ENCODE measurements at regions not wholly inside any gene's neighbourhood (a gene's known extent, or its start where the extent isn't known, plus 50 kb on each side); places are given as distances from the start of the nearest gene placed in this dataset.

- DNase-seq (ENCODE audit: low read depth in 1 of 2, low spot score in 1 of 2): no peak
- no peak for TF ChIP-seq REST (IDR thresholded peaks at IDR 0.05; ENCODE audit: insufficient replicate concordance, low read depth)
- TF ChIP-seq GABPA (IDR thresholded peaks at IDR 0.05; ENCODE audit: low read depth): no peak
- no peak for TF ChIP-seq SPI1 (IDR thresholded peaks at IDR 0.05; ENCODE audit: borderline replicate concordance, low read depth)
- TF ChIP-seq POLR2AphosphoS5 (IDR thresholded peaks at IDR 0.05; ENCODE audit: low read depth): no peak
- TF ChIP-seq CTCF (IDR thresholded peaks at IDR 0.05; ENCODE audit: insufficient read depth, low read length): no peak
- Histone ChIP-seq H3K27ac (replicated peaks) (no peak overlapping the region), H3K4me3 (replicated peaks; ENCODE audit: insufficient read depth, low read length) (no peak overlapping the region), H3K27me3 (ENCODE audit: insufficient read depth, poor library complexity, severe bottlenecking) (peaks cover 6% of the 10 kb centered on the region)
These were observed 337.8 kb downstream of the DMAC1 start for GRCh38 chr9:7461791-7462190.

GRCh38 chr9:7456793-7457530 is 342.6 kb downstream of the DMAC1 start:
- no peak overlapping the region for H3K4me3 ChIP-seq (replicated peaks; ENCODE audit: insufficient read depth, low read length)

More at GRCh38 chr9:7456793-7457530, 342.6 kb downstream of the DMAC1 start:
- no peak for DNase-seq (ENCODE audit: low read depth in 1 of 2, low spot score in 1 of 2)
- H3K27ac ChIP-seq (replicated peaks): no peak overlapping the region
- H3K27me3 ChIP-seq (ENCODE audit: insufficient read depth, poor library complexity, severe bottlenecking): no peaks in the 10 kb centered on the region
- no peak for TF ChIP-seq POLR2AphosphoS5 (IDR thresholded peaks at IDR 0.05; ENCODE audit: low read depth)
- TF ChIP-seq SPI1 (IDR thresholded peaks at IDR 0.05; ENCODE audit: borderline replicate concordance, low read depth): no peak
- no peak for TF ChIP-seq REST (IDR thresholded peaks at IDR 0.05; ENCODE audit: insufficient replicate concordance, low read depth)
- no peak for TF ChIP-seq CTCF (IDR thresholded peaks at IDR 0.05; ENCODE audit: insufficient read depth, low read length)
- no peak for TF ChIP-seq GABPA (IDR thresholded peaks at IDR 0.05; ENCODE audit: low read depth)

All from HL-60 (cell line).